ENCODE measurements at regions not wholly inside any gene's neighbourhood (a gene's known extent, or its start where the extent isn't known, plus 50 kb on each side); places are given as distances from the start of the nearest gene placed in this dataset.

DNA sequence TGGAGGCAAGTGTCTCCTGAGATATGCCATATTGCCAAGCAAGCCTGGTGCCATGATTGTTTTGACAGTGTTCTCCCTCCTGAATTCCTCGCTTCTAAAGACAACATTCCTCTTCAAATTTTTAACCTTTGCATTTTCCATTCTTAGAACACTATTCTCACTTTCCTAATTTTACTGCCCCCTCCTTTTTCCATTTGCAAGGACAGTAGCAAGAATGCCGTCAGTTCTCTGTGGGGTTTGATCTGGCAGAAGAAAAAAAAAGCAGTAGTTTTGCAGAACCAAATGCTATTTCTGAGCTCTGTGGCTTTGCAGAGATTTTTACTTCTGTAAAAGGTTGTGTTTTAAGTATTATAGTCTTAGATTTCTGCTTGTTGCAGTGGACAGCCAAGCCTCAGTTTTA, 295.2 kb downstream of the NUAK1 start:
- no peaks in the 10 kb centered on the region for H3K9me3 Mint-ChIP-seq (ENCODE audit: unreplicated experiment)
- no peak overlapping the region for H3K4me3 Mint-ChIP-seq (ENCODE audit: unreplicated experiment)
- POLR2A ChIA-PET: no interaction called here
- CTCF ChIA-PET: interaction anchor here (0.7 kb wide), 1 partner anchor 189 kb away, joined by 3 read pairs; no protein-coding TSS in a partner anchor
- no TSS peak for BruUV-seq (replicated peaks)
- H3K27ac Mint-ChIP-seq (ENCODE audit: low read depth, unreplicated experiment): no peak overlapping the region
- H3K27me3 Mint-ChIP-seq (ENCODE audit: insufficient read depth, unreplicated experiment): no peaks in the 10 kb centered on the region
- intact Hi-C loops (cut with micrococcal nuclease): no loop called here
- H3K36me3 Mint-ChIP-seq (ENCODE audit: insufficient read depth, unreplicated experiment): no peaks in the 10 kb centered on the region
- no peaks in the 10 kb centered on the region for H3K4me1 Mint-ChIP-seq (ENCODE audit: insufficient read depth, unreplicated experiment)
- no peak for DNase-seq (ENCODE audit: unreplicated experiment)
- TF ChIP-seq, protein P1, sequence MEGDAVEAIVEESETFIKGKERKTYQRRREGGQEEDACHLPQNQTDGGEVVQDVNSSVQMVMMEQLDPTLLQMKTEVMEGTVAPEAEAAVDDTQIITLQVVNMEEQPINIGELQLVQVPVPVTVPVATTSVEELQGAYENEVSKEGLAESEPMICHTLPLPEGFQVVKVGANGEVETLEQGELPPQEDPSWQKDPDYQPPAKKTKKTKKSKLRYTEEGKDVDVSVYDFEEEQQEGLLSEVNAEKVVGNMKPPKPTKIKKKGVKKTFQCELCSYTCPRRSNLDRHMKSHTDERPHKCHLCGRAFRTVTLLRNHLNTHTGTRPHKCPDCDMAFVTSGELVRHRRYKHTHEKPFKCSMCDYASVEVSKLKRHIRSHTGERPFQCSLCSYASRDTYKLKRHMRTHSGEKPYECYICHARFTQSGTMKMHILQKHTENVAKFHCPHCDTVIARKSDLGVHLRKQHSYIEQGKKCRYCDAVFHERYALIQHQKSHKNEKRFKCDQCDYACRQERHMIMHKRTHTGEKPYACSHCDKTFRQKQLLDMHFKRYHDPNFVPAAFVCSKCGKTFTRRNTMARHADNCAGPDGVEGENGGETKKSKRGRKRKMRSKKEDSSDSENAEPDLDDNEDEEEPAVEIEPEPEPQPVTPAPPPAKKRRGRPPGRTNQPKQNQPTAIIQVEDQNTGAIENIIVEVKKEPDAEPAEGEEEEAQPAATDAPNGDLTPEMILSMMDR (IDR thresholded peaks at IDR 0.05; ENCODE audit: unreplicated experiment): no peak

DNA sequence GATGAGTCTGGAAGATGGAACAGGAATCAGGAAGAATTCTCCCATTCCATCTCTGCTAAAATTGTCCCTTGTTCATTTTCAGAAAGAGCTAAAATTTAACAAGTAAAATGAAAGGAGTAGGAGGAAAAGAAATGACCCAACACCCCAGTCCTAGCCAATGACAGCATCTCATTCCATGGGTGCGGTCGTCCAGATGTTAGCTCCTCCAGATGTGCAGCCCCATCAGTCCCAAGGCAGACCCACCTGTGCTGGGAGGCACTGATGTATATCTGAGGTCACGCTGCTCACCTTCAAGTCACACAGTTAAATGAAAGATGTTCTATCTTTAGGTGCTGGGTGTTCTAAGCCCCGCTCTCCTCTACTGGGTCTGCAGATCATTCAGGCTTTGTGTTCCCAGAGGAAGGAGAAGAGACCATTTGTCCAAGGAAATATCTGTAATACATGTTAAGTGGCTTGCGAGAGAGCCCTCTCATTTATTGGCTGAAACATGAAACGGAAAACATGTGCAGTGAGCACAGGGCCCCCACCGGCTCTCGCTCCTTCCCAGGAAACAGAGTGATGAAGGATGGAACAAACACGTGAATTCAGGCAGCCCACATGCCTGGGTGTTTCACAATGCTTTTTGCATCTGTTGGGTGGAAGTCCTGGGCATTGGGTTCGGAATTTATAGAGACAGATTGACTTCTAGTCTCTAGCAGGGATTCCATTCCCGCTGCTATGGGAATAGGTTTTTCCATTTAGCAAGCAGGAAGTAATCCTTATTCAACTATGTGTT, 294.6 kb downstream of the NUAK1 start:
- Mint-ChIP-seq H3K36me3 (ENCODE audit: insufficient read depth, unreplicated experiment) (no peaks in the 10 kb centered on the region), H3K27ac (ENCODE audit: low read depth, unreplicated experiment) (no peak overlapping the region), H3K9me3 (ENCODE audit: unreplicated experiment) (no peaks in the 10 kb centered on the region)

DNA sequence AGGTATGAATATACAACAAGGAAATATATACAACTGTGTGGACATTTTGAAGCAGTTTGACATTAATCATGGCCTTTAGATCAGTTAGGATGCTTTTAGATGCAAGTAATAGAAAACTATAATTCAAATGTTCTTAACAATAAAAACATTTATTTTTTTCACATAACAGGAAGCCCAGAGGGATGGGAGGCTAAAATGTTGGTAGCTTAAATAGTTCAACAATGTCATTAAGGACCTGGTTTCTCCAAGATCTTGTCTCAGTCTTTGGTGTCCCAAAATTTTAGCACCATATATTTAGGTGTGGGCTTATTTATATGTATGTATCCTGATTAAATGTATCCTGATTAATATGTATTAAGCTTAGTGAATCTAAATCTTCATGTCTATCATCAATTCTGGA, 292.4 kb downstream of the NUAK1 start:
- POLR2A ChIA-PET: interaction anchor here (0.6 kb wide), 1 partner anchor 19 kb away, joined by 3 read pairs; no protein-coding TSS in a partner anchor
- TF ChIP-seq, protein P1 (IDR thresholded peaks at IDR 0.05; ENCODE audit: unreplicated experiment): no peak
- H3K27me3 Mint-ChIP-seq (ENCODE audit: insufficient read depth, unreplicated experiment): no peaks in the 10 kb centered on the region
- no TSS peak for BruUV-seq (replicated peaks)
- DNase-seq (ENCODE audit: unreplicated experiment): no peak
- H3K36me3 Mint-ChIP-seq (ENCODE audit: insufficient read depth, unreplicated experiment): no peaks in the 10 kb centered on the region
- H3K4me1 Mint-ChIP-seq (ENCODE audit: insufficient read depth, unreplicated experiment): no peaks in the 10 kb centered on the region
- H3K9me3 Mint-ChIP-seq (ENCODE audit: unreplicated experiment): no peaks in the 10 kb centered on the region
- CTCF ChIA-PET: interaction anchor here (0.5 to 1.2 kb wide), 3 partner anchors 9 to 373 kb away, joined by 3 read pairs; no protein-coding TSS in a partner anchor
- H3K27ac Mint-ChIP-seq (ENCODE audit: low read depth, unreplicated experiment): no peak overlapping the region
- no peak overlapping the region for H3K4me3 Mint-ChIP-seq (ENCODE audit: unreplicated experiment)
- intact Hi-C loops (cut with micrococcal nuclease): no loop called here

More for the DNA sequence above, 294.6 kb downstream of the NUAK1 start:
- DNase-seq (ENCODE audit: unreplicated experiment): no peak
- ChIA-PET CTCF (interaction anchor here (0.7 kb wide), 1 partner anchor 189 kb away, joined by 3 read pairs; no protein-coding TSS in a partner anchor), POLR2A (no interaction called here)
- no peak overlapping the region for H3K4me3 Mint-ChIP-seq (ENCODE audit: unreplicated experiment)
- H3K27me3 Mint-ChIP-seq (ENCODE audit: insufficient read depth, unreplicated experiment): no peaks in the 10 kb centered on the region
- H3K4me1 Mint-ChIP-seq (ENCODE audit: insufficient read depth, unreplicated experiment): no peaks in the 10 kb centered on the region
- TF ChIP-seq, protein P1 (IDR thresholded peaks at IDR 0.05; ENCODE audit: unreplicated experiment): no peak
- intact Hi-C loops (cut with micrococcal nuclease): no loop called here
- BruUV-seq (replicated peaks): no TSS peak

DNA sequence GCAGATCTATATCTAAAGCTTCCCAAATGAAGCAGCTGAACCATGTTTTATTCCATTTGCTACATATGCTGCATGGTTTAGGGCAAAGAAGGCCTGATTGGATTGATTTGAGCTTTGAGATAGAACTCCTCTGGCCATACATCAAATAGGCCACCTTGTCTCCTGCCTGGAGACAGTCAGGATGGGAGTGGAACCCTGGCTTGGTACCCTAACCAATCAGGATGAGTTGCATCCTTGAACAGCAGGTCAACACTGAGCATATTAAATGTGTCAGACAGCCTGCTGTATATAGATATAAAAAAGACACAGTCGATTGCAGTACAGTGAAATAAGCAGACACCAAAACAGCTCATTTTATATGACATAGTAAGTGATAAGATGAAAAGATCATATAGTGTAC, 291.7 kb downstream of the NUAK1 start:
- intact Hi-C loops (cut with micrococcal nuclease): no loop called here
- TF ChIP-seq, protein P1 (IDR thresholded peaks at IDR 0.05; ENCODE audit: unreplicated experiment): no peak
- H3K27me3 Mint-ChIP-seq (ENCODE audit: insufficient read depth, unreplicated experiment): no peaks in the 10 kb centered on the region
- BruUV-seq (replicated peaks): no TSS peak
- no peak overlapping the region for H3K4me3 Mint-ChIP-seq (ENCODE audit: unreplicated experiment)
- no peaks in the 10 kb centered on the region for H3K36me3 Mint-ChIP-seq (ENCODE audit: insufficient read depth, unreplicated experiment)
- no peak overlapping the region for H3K27ac Mint-ChIP-seq (ENCODE audit: low read depth, unreplicated experiment)
- DNase-seq (ENCODE audit: unreplicated experiment): no peak
- no peaks in the 10 kb centered on the region for H3K4me1 Mint-ChIP-seq (ENCODE audit: insufficient read depth, unreplicated experiment)
- POLR2A ChIA-PET: no interaction called here
- no peaks in the 10 kb centered on the region for H3K9me3 Mint-ChIP-seq (ENCODE audit: unreplicated experiment)
- CTCF ChIA-PET: interaction anchor here (1.2 kb wide), 1 partner anchor 8 kb away, joined by 3 read pairs; no protein-coding TSS in a partner anchor

Measured in MCF 10A (cell line).